GM12875 (cell line): ENCODE measurements at regions not wholly inside any gene's neighbourhood (a gene's known extent, or its start where the extent isn't known, plus 50 kb on each side); places are given as distances from the start of the nearest gene placed in this dataset.

Experiments
- H3K4me3 ChIP-seq: one replicate; pipeline ENCODE4 v1.5.1; 2011; ENCODE audit warnings: low read depth, low read length, control low read depth
- CTCF ChIP-seq: IDR thresholded peaks from 2 replicates; pipeline ENCODE4 v1.5.1; 2011; ENCODE audit warnings: low read depth, mild to moderate bottlenecking, control low read depth, inconsistent platforms, low read length, moderate library complexity, borderline replicate concordance; ENCODE audit not compliant: insufficient read depth

DNA sequence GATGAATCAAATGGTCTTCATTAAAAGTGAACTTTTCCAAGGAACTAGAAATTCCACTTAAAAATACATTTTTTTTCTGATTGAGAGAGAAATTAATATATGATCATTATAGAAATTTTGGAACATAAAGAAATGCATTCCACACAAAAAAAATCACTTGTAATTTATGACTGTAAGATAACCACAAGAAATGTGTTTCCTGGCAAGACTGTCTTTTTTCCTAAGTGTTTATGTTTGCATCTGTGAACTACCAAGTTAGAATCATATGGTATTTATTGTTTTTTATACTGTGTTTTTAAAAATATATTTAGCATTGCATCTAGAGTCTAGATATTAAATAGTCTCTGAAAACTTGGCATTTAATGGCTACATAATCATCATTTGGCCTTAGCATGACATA lies 726.8 kb downstream of the BCL11B start:
- no peak for TF ChIP-seq CTCF
- H3K4me3 ChIP-seq: no peak overlapping the region

DNA sequence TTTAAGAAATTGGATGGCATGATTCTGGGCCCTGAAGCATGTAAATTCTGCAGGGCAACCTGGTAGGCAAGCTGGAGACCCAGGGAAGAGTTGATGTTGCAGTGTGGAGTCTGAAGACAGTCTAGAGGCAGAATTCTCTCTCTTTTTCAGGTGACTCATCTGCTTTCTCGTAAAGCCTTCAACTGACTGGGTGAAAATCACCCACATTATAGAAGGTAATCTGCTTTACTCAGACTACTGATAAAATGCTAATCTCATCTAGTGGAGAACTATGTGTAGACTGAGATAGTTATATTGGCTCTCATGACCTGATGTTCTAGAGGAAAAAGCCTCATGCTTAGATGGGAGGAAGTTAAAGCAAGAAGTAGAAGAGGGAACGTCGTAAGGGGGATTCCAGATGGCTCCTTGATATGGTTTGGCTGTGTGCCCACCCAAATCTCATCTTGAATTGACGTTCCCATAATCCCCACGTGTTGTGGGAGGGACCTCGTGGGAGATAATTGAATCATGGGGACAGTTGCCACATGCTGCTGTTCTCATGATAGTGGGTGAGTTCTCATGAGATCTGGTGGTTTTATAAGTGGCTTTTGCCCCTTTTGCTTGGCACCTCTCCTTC lies 723.8 kb downstream of the BCL11B start:
- H3K4me3 ChIP-seq: no peak overlapping the region
- TF ChIP-seq CTCF: no peak

DNA sequence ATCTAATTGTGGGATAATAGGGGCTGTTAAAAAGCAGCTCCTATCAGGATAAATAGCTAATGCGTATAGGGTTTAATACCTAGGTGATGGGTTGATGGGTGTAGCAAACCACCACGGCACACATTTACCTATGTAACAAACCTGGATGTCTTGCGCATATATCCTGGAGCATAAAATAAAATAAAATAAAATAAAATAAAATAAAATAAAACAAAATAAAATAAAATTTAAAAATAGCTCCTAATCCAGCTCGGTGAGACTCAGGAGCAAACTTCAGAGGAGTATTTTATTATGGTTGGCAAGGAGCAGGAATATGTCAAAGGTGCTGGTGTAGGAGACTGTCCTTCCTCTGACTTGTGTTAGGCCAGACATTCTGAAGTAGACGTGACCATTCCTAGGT lies 721.0 kb downstream of the BCL11B start:
- TF ChIP-seq CTCF: no peak
- H3K4me3 ChIP-seq: no peak overlapping the region

- H3K4me3 ChIP-seq: no peak overlapping the region
- TF ChIP-seq CTCF: no peak
Measured at GRCh38 chr14:98555440-98555839, 716.6 kb downstream of the BCL11B start.

- no peak overlapping the region for H3K4me3 ChIP-seq
- TF ChIP-seq CTCF: no peak
Measured at GRCh38 chr14:98564006-98564405, 708.0 kb downstream of the BCL11B start.

GRCh38 chr14:98564541-98564940 lies 707.5 kb downstream of the BCL11B start:
- TF ChIP-seq CTCF: no peak
- no peak overlapping the region for H3K4me3 ChIP-seq

- H3K4me3 ChIP-seq: no peak overlapping the region
- TF ChIP-seq CTCF: no peak
Measured at GRCh38 chr14:98571104-98571503, 700.9 kb downstream of the BCL11B start.
